GM12878 (cell line): ENCODE measurements at regions not wholly inside any gene's neighbourhood (a gene's known extent, or its start where the extent isn't known, plus 50 kb on each side); places are given as distances from the start of the nearest gene placed in this dataset.

Experiments used
- BACH1 ChIP-seq: fragments of 450-650 bp; IDR thresholded peaks from 2 replicates; pipeline ENCODE4 v1.6.1; 2017; ENCODE audit warnings: mild to moderate bottlenecking, borderline replicate concordance
- CTCF ChIP-seq, 3 experiments: IDR thresholded peaks in 2 of 3; conservative IDR thresholded peaks in 1 of 3; 2 replicates each; pipeline ENCODE4 v1.5.1; 2011; ENCODE audit warnings: low read depth in 3 of 3, low read length in 3 of 3, mild to moderate bottlenecking in 3 of 3, control low read depth in 2 of 3, moderate library complexity in 2 of 3, inconsistent platforms in 1 of 3, mixed read lengths in 1 of 3; ENCODE audit not compliant: control insufficient read depth in 2 of 3, insufficient read depth in 1 of 3; ENCODE audit errors: extremely low read depth in 1 of 3
- EP300 ChIP-seq, 2 experiments: fragments of 150-350 bp in 1 of 2; IDR thresholded peaks; 2 replicates each; pipeline ENCODE4 v1.6.1; 2011 to 2012; ENCODE audit warnings: low read depth in 2 of 2, low read length in 2 of 2, borderline replicate concordance in 1 of 2, improper control_type of control experiment in 1 of 2, inconsistent platforms in 1 of 2; ENCODE audit not compliant: control insufficient read depth in 1 of 2
- IRF3 ChIP-seq: fragments of 450-650 bp; IDR thresholded peaks from 2 replicates; pipeline ENCODE4 v1.6.1; 2014; ENCODE audit warnings: mild to moderate bottlenecking
- JUNB ChIP-seq: IDR thresholded peaks from 2 replicates; pipeline ENCODE4 v1.6.1; 2016; ENCODE audit warnings: antibody characterized with exemption, mild to moderate bottlenecking
- JUND ChIP-seq: IDR thresholded peaks from 2 replicates; pipeline ENCODE4 v1.6.1; 2012; ENCODE audit warnings: low read depth, mild to moderate bottlenecking, low read length, improper control_type of control experiment, moderate library complexity
- NFIC ChIP-seq: IDR thresholded peaks from 2 replicates; pipeline ENCODE4 v1.6.1; 2012; ENCODE audit warnings: low read depth, mild to moderate bottlenecking, inconsistent platforms, low read length, moderate library complexity
- NRF1 ChIP-seq: conservative IDR thresholded peaks from 2 replicates; pipeline ENCODE4 v1.6.1; 2011; ENCODE audit warnings: mild to moderate bottlenecking, low read depth, low read length, improper control_type of control experiment
- PBX3 ChIP-seq: IDR thresholded peaks from 2 replicates; pipeline ENCODE4 v1.6.1; 2011; ENCODE audit warnings: mild to moderate bottlenecking, low read depth, low read length, moderate library complexity; ENCODE audit not compliant: insufficient replicate concordance
- SMARCA5 ChIP-seq: fragments of 450-650 bp; IDR thresholded peaks from 2 replicates; pipeline ENCODE4 v1.6.1; 2017; ENCODE audit warnings: mild to moderate bottlenecking

GRCh38 chr13:108525827-108526226 lies 103.6 kb upstream of the MYO16 start:
- TF ChIP-seq EP300 (IDR thresholded peaks at IDR 0.05; ENCODE audit: borderline replicate concordance in 1 of 2, control insufficient read depth in 1 of 2, low read depth in 2 of 2, low read length in 2 of 2) (no peak), JUNB (no peak), CTCF (IDR thresholded peaks at IDR 0.05 in 2 of 3, conservative IDR thresholded peaks at IDR 0.05 in 1 of 3; ENCODE audit: control insufficient read depth in 2 of 3, extremely low read depth in 1 of 3, insufficient read depth in 1 of 3, low read depth in 3 of 3, low read length in 3 of 3) (no peak), NRF1 (no peak), BACH1 (no peak), IRF3 (no peak), PBX3 (no peak), NFIC (no peak), JUND (no peak), SMARCA5 (no peak)
